ENCODE measurements at regions not wholly inside any gene's neighbourhood (a gene's known extent, or its start where the extent isn't known, plus 50 kb on each side); places are given as distances from the start of the nearest gene placed in this dataset.

DNA sequence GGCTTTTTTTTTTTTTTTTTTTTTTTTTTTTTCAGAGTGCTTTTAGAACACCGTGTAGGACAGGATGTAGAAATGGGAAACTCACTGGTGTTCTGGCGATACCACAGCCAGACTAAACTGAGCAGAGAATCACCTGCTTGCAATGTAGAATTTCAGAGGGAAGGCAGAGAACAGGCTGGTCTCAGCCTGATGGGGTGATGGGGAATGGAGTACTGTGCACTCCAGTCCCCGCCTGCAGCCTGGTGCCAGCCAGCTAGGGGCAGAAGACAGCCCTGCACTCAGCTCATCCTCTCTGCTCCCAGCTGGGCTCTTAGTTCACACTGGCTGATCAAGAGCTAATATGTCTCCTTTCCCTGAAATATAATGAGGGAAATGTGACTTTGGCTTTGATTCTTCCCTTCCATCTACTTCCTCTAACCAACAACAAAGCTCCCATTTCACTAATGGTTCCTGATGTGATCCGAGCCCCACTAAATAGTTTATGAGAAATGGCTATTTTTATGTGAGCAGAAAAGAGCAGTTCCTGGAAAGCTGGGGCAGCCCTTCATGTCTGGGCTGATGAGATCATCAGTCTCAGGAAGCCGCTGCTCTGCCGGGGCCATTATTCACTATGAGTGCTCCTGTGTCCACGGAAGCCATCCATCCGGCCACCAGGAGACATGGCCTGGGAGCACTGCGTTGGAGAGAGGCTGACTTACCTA is 209.7 kb downstream of the GADD45G start:
- TF ChIP-seq, protein P1, sequence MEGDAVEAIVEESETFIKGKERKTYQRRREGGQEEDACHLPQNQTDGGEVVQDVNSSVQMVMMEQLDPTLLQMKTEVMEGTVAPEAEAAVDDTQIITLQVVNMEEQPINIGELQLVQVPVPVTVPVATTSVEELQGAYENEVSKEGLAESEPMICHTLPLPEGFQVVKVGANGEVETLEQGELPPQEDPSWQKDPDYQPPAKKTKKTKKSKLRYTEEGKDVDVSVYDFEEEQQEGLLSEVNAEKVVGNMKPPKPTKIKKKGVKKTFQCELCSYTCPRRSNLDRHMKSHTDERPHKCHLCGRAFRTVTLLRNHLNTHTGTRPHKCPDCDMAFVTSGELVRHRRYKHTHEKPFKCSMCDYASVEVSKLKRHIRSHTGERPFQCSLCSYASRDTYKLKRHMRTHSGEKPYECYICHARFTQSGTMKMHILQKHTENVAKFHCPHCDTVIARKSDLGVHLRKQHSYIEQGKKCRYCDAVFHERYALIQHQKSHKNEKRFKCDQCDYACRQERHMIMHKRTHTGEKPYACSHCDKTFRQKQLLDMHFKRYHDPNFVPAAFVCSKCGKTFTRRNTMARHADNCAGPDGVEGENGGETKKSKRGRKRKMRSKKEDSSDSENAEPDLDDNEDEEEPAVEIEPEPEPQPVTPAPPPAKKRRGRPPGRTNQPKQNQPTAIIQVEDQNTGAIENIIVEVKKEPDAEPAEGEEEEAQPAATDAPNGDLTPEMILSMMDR (conservative IDR thresholded peaks at IDR 0.05; ENCODE audit: low read depth in 2 of 2) = no peak
- TF ChIP-seq EZH2 (IDR thresholded peaks at IDR 0.05; ENCODE audit: low read depth, unreplicated experiment) (no peak), JUNB (IDR thresholded peaks at IDR 0.05; ENCODE audit: unreplicated experiment) (no peak), EZH2phosphoT487 (IDR thresholded peaks at IDR 0.05; ENCODE audit: unreplicated experiment) (no peak), POLR2AphosphoS5 (IDR thresholded peaks at IDR 0.05; ENCODE audit: low read depth) (no peak), CREB1 (CRISPR knock-in tag; IDR thresholded peaks at IDR 0.05; ENCODE audit: low read depth) (no peak), NANOG (IDR thresholded peaks at IDR 0.05; ENCODE audit: borderline replicate concordance) (no peak), STAT1 (IDR thresholded peaks at IDR 0.05; ENCODE audit: unreplicated experiment) (no peak), ZNF331 (CRISPR knock-in tag; IDR thresholded peaks at IDR 0.05; ENCODE audit: low read depth) (no peak), ZNF114 (CRISPR knock-in tag; IDR thresholded peaks at IDR 0.05) (no peak)
- TF ChIP-seq, protein P2, sequence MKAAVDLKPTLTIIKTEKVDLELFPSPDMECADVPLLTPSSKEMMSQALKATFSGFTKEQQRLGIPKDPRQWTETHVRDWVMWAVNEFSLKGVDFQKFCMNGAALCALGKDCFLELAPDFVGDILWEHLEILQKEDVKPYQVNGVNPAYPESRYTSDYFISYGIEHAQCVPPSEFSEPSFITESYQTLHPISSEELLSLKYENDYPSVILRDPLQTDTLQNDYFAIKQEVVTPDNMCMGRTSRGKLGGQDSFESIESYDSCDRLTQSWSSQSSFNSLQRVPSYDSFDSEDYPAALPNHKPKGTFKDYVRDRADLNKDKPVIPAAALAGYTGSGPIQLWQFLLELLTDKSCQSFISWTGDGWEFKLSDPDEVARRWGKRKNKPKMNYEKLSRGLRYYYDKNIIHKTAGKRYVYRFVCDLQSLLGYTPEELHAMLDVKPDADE (IDR thresholded peaks at IDR 0.05) = no peak
- TF ChIP-seq, protein P3, sequence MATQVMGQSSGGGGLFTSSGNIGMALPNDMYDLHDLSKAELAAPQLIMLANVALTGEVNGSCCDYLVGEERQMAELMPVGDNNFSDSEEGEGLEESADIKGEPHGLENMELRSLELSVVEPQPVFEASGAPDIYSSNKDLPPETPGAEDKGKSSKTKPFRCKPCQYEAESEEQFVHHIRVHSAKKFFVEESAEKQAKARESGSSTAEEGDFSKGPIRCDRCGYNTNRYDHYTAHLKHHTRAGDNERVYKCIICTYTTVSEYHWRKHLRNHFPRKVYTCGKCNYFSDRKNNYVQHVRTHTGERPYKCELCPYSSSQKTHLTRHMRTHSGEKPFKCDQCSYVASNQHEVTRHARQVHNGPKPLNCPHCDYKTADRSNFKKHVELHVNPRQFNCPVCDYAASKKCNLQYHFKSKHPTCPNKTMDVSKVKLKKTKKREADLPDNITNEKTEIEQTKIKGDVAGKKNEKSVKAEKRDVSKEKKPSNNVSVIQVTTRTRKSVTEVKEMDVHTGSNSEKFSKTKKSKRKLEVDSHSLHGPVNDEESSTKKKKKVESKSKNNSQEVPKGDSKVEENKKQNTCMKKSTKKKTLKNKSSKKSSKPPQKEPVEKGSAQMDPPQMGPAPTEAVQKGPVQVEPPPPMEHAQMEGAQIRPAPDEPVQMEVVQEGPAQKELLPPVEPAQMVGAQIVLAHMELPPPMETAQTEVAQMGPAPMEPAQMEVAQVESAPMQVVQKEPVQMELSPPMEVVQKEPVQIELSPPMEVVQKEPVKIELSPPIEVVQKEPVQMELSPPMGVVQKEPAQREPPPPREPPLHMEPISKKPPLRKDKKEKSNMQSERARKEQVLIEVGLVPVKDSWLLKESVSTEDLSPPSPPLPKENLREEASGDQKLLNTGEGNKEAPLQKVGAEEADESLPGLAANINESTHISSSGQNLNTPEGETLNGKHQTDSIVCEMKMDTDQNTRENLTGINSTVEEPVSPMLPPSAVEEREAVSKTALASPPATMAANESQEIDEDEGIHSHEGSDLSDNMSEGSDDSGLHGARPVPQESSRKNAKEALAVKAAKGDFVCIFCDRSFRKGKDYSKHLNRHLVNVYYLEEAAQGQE (IDR thresholded peaks at IDR 0.05; ENCODE audit: unreplicated experiment) = no peak

Measured in GM23338 (cell line).